Right ventricle myocardium inferior (tissue), 1 donor: ENCODE measurements at regions not wholly inside any gene's neighbourhood (a gene's known extent, or its start where the extent isn't known, plus 50 kb on each side); places are given as distances from the start of the nearest gene placed in this dataset.
"Not testable (repeated sequence)": the region's sequence is repeated elsewhere in the genome, so short reads cannot be mapped to it uniquely, and the experiment has no call there.

ENCODE experiments used
- ATAC-seq: fragments of 200-7000 bp; cut with Tn5 transposase; one replicate; pipeline ENCODE4 v1.9.1; 2020; ENCODE audit warnings: mild to moderate bottlenecking, moderate library complexity
- DNase-seq: peaks from one replicate; pipeline ENCODE4 v3.0.0; 2021; ENCODE audit errors: missing footprints
- intact Hi-C: fragments of 100-400 bp; cut with DNase I; formaldehyde crosslinking; loops from one replicate; pipeline ENCODE4 v1.11.0; 2022
- donor health status: DM: no; HTN: yes; CAD: no; lungs with severe emphysema.

GRCh38 chr2:51812138-51812866 lies 780.4 kb upstream of the NRXN1 start:
- intact Hi-C loops: no loop called here
- no peak for DNase-seq

GRCh38 chr2:51810197-51810596 lies 778.3 kb upstream of the NRXN1 start:
- DNase-seq: no peak
- intact Hi-C loops: no loop called here
- ATAC-seq: no peak

More at GRCh38 chr2:51812138-51812866, 780.4 kb upstream of the NRXN1 start:
- ATAC-seq: no peak

GRCh38 chr2:51807229-51807628 lies 775.3 kb upstream of the NRXN1 start:
- DNase-seq (no peak), ATAC-seq (no peak)
- intact Hi-C loops: no loop called here

- ATAC-seq (no peak), DNase-seq (no peak)
- intact Hi-C loops: no loop called here
Measured at GRCh38 chr2:51795248-51795888, 763.4 kb upstream of the NRXN1 start.

GRCh38 chr2:51791496-51791895 lies 759.6 kb upstream of the NRXN1 start:
- intact Hi-C loops: no loop called here
- no peak for ATAC-seq

GRCh38 chr2:51790854-51791253 lies 758.9 kb upstream of the NRXN1 start:
- ATAC-seq (no peak), DNase-seq (no peak)
- intact Hi-C loops: no loop called here

More at GRCh38 chr2:51791496-51791895, 759.6 kb upstream of the NRXN1 start:
- no peak for DNase-seq

- intact Hi-C loops: no loop called here
- DNase-seq: no peak
- no peak for ATAC-seq
Measured at GRCh38 chr2:51789918-51790317, 758.0 kb upstream of the NRXN1 start.

- ATAC-seq (peak; percentile 97), DNase-seq (no peak)
- intact Hi-C loops: no loop called here
Measured at GRCh38 chr2:51782921-51783765, 751.2 kb upstream of the NRXN1 start.

GRCh38 chr2:51781691-51782090 lies 749.8 kb upstream of the NRXN1 start:
- ATAC-seq (no peak), DNase-seq (no peak)
- intact Hi-C loops: no loop called here

- ATAC-seq (no peak), DNase-seq (no peak)
- intact Hi-C loops: no loop called here
Measured at GRCh38 chr2:51780353-51780752, 748.4 kb upstream of the NRXN1 start.

- ATAC-seq, intact Hi-C loops, DNase-seq: not testable (repeated sequence)
Measured at GRCh38 chr2:51779723-51780122, 747.8 kb upstream of the NRXN1 start.

- intact Hi-C loops: no loop called here
- no peak for ATAC-seq
- DNase-seq: no peak
Measured at GRCh38 chr2:51778806-51779205, 746.9 kb upstream of the NRXN1 start.

GRCh38 chr2:51774606-51775005 lies 742.7 kb upstream of the NRXN1 start:
- ATAC-seq, intact Hi-C loops, DNase-seq: not testable (repeated sequence)

- intact Hi-C loops: no loop called here
- ATAC-seq: no peak
Measured at GRCh38 chr2:51760441-51760840, 728.5 kb upstream of the NRXN1 start.

GRCh38 chr2:51758081-51758480 lies 726.1 kb upstream of the NRXN1 start:
- intact Hi-C loops: no loop called here
- ATAC-seq (no peak), DNase-seq (no peak)

More at GRCh38 chr2:51760441-51760840, 728.5 kb upstream of the NRXN1 start:
- no peak for DNase-seq

- no peak for ATAC-seq
- DNase-seq: no peak
- intact Hi-C loops: no loop called here
Measured at GRCh38 chr2:51734115-51734514, 702.2 kb upstream of the NRXN1 start.

- intact Hi-C loops: no loop called here
- DNase-seq: no peak
- no peak for ATAC-seq
Measured at GRCh38 chr2:51723691-51724090, 691.8 kb upstream of the NRXN1 start.

GRCh38 chr2:51722311-51722710 lies 690.4 kb upstream of the NRXN1 start:
- DNase-seq (no peak), ATAC-seq (no peak)
- intact Hi-C loops: no loop called here

GRCh38 chr2:51720826-51721225 lies 688.9 kb upstream of the NRXN1 start:
- DNase-seq (no peak), ATAC-seq (no peak)
- intact Hi-C loops: no loop called here

- ATAC-seq: no peak
- DNase-seq: no peak
- intact Hi-C loops: no loop called here
Measured at GRCh38 chr2:51718881-51719280, 686.9 kb upstream of the NRXN1 start.
